CD14-positive monocyte (primary cell): ENCODE measurements at regions not wholly inside any gene's neighbourhood (a gene's known extent, or its start where the extent isn't known, plus 50 kb on each side); places are given as distances from the start of the nearest gene placed in this dataset.
"Not testable (repeated sequence)": the region's sequence is repeated elsewhere in the genome, so short reads cannot be mapped to it uniquely, and the experiment has no call there.

ENCODE experiments used
- DNase-seq, 3 donors: peaks; one replicate each; pipeline ENCODE4 v3.0.0-alpha.2; 2011 to 2022
- H2AFZ ChIP-seq: 2 replicates; pipeline ENCODE4 v1.6.0; 2012; ENCODE audit warnings: mild to moderate bottlenecking, low read depth, low read length, inconsistent platforms; ENCODE audit not compliant: insufficient read depth, poor library complexity, severe bottlenecking
- H3K27ac ChIP-seq, 2 donors: 1 replicate in 1 of 2; 2 replicates in 1 of 2; pipeline ENCODE4 v1.5.1; 2012 to 2013; ENCODE audit warnings: low read length in 2 of 2, control low read depth in 1 of 2, inconsistent platforms in 1 of 2, low read depth in 1 of 2, mild to moderate bottlenecking in 1 of 2
- H3K27me3 ChIP-seq, 2 donors: one replicate each; pipeline versions ENCODE4 v1.6.0 to v1.6.1; 2011 to 2013; ENCODE audit warnings: low read length in 2 of 2; ENCODE audit not compliant: control insufficient read depth in 2 of 2, insufficient read depth in 2 of 2
- H3K36me3 ChIP-seq, 2 donors: replicated peaks in 1 of 2; 1 replicate in 1 of 2; 2 replicates in 1 of 2; pipeline versions ENCODE4 v1.5.1 to v1.6.1; 2012 to 2013; ENCODE audit warnings: low read length in 2 of 2, control low read depth in 1 of 2, inconsistent platforms in 1 of 2, mild to moderate bottlenecking in 1 of 2; ENCODE audit not compliant: insufficient read depth in 2 of 2, control insufficient read depth in 1 of 2
- H3K4me1 ChIP-seq, 2 donors: 1 replicate in 1 of 2; 2 replicates in 1 of 2; pipeline versions ENCODE4 v1.5.1 to v1.6.1; 2012 to 2013; ENCODE audit warnings: low read length in 2 of 2, control low read depth in 1 of 2, inconsistent platforms in 1 of 2, mild to moderate bottlenecking in 1 of 2, moderate library complexity in 1 of 2; ENCODE audit not compliant: insufficient read depth in 2 of 2, control insufficient read depth in 1 of 2
- H3K4me2 ChIP-seq: replicated peaks from 2 replicates; pipeline ENCODE3; 2012; ENCODE audit warnings: low read length, moderate library complexity, mild to moderate bottlenecking; ENCODE audit not compliant: poor library complexity, severe bottlenecking; ENCODE audit errors: extremely low read depth
- H3K4me3 ChIP-seq, 3 experiments: fragments of 200-600 bp in 1 of 3; sonication (generic) in 1 of 3; replicated peaks in 1 of 3; 1 replicate in 2 of 3; 2 replicates in 1 of 3; pipeline ENCODE4 v1.5.1; 2011 to 2013; ENCODE audit warnings: low read length in 3 of 3, mild to moderate bottlenecking in 3 of 3, control low read depth in 2 of 3, low read depth in 2 of 3, inconsistent platforms in 1 of 3, moderate library complexity in 1 of 3
- H3K79me2 ChIP-seq: 2 replicates; pipeline ENCODE4 v1.6.0; 2012; ENCODE audit warnings: mild to moderate bottlenecking, control low read depth, inconsistent platforms, low read length, moderate library complexity; ENCODE audit not compliant: insufficient read depth
- H3K9ac ChIP-seq: 2 replicates; pipeline ENCODE4 v1.6.0; 2017; ENCODE audit warnings: low read length, mild to moderate bottlenecking; ENCODE audit not compliant: insufficient read depth, poor library complexity, severe bottlenecking
- H3K9me3 ChIP-seq, 2 donors: replicated peaks in 1 of 2; 1 replicate in 1 of 2; 2 replicates in 1 of 2; pipeline versions ENCODE4 v1.5.1 to v1.6.1; 2012 to 2013; ENCODE audit warnings: low read length in 2 of 2, control low read depth in 1 of 2; ENCODE audit not compliant: control insufficient read depth in 1 of 2, insufficient read depth in 1 of 2
- H4K20me1 ChIP-seq: 2 replicates; pipeline ENCODE4 v1.6.0; 2012; ENCODE audit warnings: mild to moderate bottlenecking, low read length, control low read depth, moderate library complexity; ENCODE audit not compliant: insufficient read depth
- H3K27ac Mint-ChIP-seq, 7 donors: one replicate each; pipeline ENCODE4 v1.8.0; 2020; ENCODE audit warnings: mild to moderate bottlenecking in 7 of 7, mixed read lengths in 7 of 7, moderate library complexity in 6 of 7, inconsistent platforms in 2 of 7
- H3K27me3 Mint-ChIP-seq, 3 donors: one replicate each; pipeline ENCODE4 v1.8.0; 2021 to 2022; ENCODE audit warnings: low read depth in 3 of 3, mild to moderate bottlenecking in 3 of 3, mixed read lengths in 3 of 3, moderate library complexity in 3 of 3, inconsistent platforms in 1 of 3
- H3K36me3 Mint-ChIP-seq, 2 donors: one replicate each; pipeline ENCODE4 v1.8.0; 2020; ENCODE audit warnings: mixed read lengths in 2 of 2, inconsistent platforms in 1 of 2, mild to moderate bottlenecking in 1 of 2
- H3K4me1 Mint-ChIP-seq: one replicate; pipeline ENCODE4 v1.8.0; 2020; ENCODE audit warnings: mild to moderate bottlenecking, mixed read lengths
- H3K4me3 Mint-ChIP-seq, 2 donors: one replicate each; pipeline ENCODE4 v1.8.0; 2020; ENCODE audit warnings: mild to moderate bottlenecking in 2 of 2, mixed read lengths in 2 of 2, moderate library complexity in 1 of 2
- H3K9me3 Mint-ChIP-seq, 7 donors: one replicate each; pipeline ENCODE4 v1.8.0; 2020 to 2022; ENCODE audit warnings: mixed read lengths in 7 of 7, mild to moderate bottlenecking in 6 of 7, moderate library complexity in 6 of 7, inconsistent platforms in 2 of 7
- WGBS: methylation state at CpG from one replicate; pipeline ENCODE4 v1.1.5; 2013; ENCODE audit warnings: missing lambda C conversion rate; ENCODE audit not compliant: insufficient coverage; 5-methylcytosine and 5-hydroxymethylcytosine counted together
- intact Hi-C, 2 donors: fragments of 100-400 bp; cut with micrococcal nuclease; formaldehyde crosslinking; loops; one replicate each; pipeline versions ENCODE4 v1.15.0 to v1.15.1; 2023
- TF ChIP-seq, protein P1 (sequence below): fragments of 200-600 bp; IDR thresholded peaks from one replicate; pipeline ENCODE4 v1.8.0; 2022; ENCODE audit warnings: antibody characterized with exemption, mild to moderate bottlenecking

DNA sequence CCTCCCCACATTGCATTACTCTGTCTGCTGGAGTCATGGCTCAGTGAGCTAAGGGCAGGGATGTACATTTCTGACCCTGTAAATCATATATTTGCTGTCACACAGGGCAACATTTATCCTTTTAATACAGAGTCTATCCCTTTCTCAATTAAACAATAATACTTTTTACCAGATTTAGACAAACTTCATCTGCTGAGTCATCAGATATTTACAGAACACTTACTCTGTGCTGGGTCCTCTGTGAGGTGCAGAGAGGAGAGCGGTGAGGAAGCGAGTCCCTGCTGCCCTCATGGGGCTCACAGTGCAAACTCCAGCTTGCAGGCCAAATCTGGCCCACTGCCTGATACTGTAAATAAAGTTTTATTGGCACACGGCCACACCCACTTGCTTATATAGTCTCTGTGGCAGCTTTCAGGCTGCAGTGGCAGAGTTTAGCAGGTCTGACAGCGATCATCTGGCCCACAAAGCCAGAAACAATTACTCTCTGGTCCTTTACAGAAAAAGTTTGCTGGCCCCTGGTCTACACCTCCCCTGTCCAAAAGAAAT, 144.5 kb downstream of the CDH26 start:
- no peak for DNase-seq
- peaks cover 69 to 83% of the 10 kb centered on the region in 2 donors for H3K4me1 ChIP-seq
- no peaks in the 10 kb centered on the region for H3K79me2 ChIP-seq
- intact Hi-C loops: loop anchor here in 1 of 2 donors (5.0 kb wide), 1 partner anchor 35 kb away; no protein-coding TSS in a partner anchor
- H3K9ac ChIP-seq: no peak overlapping the region
- Mint-ChIP-seq H3K27me3 (peaks cover 0 to 1% (median 0%) of the 10 kb centered on the region in 3 donors), H3K27ac (peak overlapping the region in 5 of 7 donors; percentile 59 to 93 (median 75)), H3K9me3 (peaks cover 0 to 3% (median 2%) of the 10 kb centered on the region in 7 donors), H3K4me1 (peaks cover 80% of the 10 kb centered on the region), H3K36me3 (peaks cover 0 to 6% of the 10 kb centered on the region in 2 donors), H3K4me3 (no peak overlapping the region)
- no peak overlapping the region for H3K4me3 ChIP-seq
- H3K27me3 ChIP-seq: no peaks in the 10 kb centered on the region
- no peak overlapping the region for H3K4me2 ChIP-seq
- H3K36me3 ChIP-seq: no peaks in the 10 kb centered on the region
- TF ChIP-seq, protein P1, sequence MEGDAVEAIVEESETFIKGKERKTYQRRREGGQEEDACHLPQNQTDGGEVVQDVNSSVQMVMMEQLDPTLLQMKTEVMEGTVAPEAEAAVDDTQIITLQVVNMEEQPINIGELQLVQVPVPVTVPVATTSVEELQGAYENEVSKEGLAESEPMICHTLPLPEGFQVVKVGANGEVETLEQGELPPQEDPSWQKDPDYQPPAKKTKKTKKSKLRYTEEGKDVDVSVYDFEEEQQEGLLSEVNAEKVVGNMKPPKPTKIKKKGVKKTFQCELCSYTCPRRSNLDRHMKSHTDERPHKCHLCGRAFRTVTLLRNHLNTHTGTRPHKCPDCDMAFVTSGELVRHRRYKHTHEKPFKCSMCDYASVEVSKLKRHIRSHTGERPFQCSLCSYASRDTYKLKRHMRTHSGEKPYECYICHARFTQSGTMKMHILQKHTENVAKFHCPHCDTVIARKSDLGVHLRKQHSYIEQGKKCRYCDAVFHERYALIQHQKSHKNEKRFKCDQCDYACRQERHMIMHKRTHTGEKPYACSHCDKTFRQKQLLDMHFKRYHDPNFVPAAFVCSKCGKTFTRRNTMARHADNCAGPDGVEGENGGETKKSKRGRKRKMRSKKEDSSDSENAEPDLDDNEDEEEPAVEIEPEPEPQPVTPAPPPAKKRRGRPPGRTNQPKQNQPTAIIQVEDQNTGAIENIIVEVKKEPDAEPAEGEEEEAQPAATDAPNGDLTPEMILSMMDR: no peak
- no peaks in the 10 kb centered on the region for H4K20me1 ChIP-seq
- peak overlapping the region in 1 of 2 donors; percentile 83 for H3K27ac ChIP-seq
- H2AFZ ChIP-seq: no peak overlapping the region
- WGBS: 78% methylated on average over 3 of the region's 4 CpGs
- H3K9me3 ChIP-seq: no peaks in the 10 kb centered on the region

DNA sequence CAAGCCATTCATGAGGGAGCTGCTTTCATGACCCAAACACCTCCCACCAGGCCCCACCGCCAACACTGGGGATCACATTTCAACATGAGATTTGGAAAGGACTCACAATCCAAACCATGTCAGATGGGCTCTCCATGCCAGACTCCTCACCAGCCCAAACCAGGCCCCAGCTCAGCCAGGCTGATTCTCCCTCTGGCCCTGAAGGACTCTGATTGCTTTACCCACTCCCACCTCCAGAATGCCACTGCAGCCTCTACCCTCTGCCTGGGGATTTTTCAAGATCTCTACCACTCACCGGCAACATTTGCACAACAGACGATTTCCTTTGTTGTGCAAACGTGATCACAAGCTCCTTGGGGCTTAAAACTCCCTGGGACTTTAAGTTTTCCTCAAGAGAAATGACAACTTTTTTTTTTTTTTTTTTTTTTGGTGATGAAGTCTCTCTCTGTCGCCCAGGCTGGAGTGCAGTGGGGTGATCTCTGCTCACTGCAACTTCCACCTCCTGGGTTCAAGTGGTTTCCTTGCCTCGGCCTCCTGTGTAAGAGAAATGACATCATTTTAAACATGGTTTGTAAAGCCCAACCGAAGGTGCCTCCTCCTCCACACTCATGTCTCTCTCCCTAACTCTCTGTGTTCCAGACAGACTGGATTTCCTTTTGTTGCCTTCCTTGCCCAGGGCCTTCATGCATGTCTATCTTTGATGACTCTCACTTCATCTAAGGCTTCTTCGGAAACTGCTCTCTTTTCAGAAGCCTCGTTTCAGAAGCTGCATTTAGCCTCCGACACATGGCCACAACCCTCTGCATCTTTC, 147.0 kb downstream of the CDH26 start:
- Mint-ChIP-seq H3K4me1 (peaks cover 70% of the 10 kb centered on the region), H3K27ac (peak overlapping the region; percentile 56 to 85 (median 76)), H3K27me3 (peaks cover 0 to 1% (median 0%) of the 10 kb centered on the region in 3 donors), H3K36me3 (peaks cover 0 to 6% of the 10 kb centered on the region in 2 donors), H3K9me3 (peaks cover 0 to 3% (median 0%) of the 10 kb centered on the region in 7 donors), H3K4me3 (peak overlapping the region in 1 of 2 donors; percentile 73)
- H2AFZ ChIP-seq: no peak overlapping the region
- no peaks in the 10 kb centered on the region for H3K9me3 ChIP-seq
- H3K27me3 ChIP-seq: no peaks in the 10 kb centered on the region
- H3K4me1 ChIP-seq: peaks cover 59 to 74% of the 10 kb centered on the region in 2 donors
- TF ChIP-seq, protein P1: no peak
- no peak overlapping the region for H3K4me3 ChIP-seq
- H3K9ac ChIP-seq: no peak overlapping the region
- H3K27ac ChIP-seq: peak overlapping the region; percentile 12 to 39
- intact Hi-C loops: loop anchor here in 1 of 2 donors (5.0 kb wide), 1 partner anchor 32 kb away; no protein-coding TSS in a partner anchor
- H3K79me2 ChIP-seq: no peaks in the 10 kb centered on the region
- H3K36me3 ChIP-seq: no peaks in the 10 kb centered on the region
- peak in 2 of 3 donors; percentile 33 to 70 for DNase-seq
- no peaks in the 10 kb centered on the region for H4K20me1 ChIP-seq
- 55% methylated on average over 7 of the region's 10 CpGs for WGBS
- no peak overlapping the region for H3K4me2 ChIP-seq

DNA sequence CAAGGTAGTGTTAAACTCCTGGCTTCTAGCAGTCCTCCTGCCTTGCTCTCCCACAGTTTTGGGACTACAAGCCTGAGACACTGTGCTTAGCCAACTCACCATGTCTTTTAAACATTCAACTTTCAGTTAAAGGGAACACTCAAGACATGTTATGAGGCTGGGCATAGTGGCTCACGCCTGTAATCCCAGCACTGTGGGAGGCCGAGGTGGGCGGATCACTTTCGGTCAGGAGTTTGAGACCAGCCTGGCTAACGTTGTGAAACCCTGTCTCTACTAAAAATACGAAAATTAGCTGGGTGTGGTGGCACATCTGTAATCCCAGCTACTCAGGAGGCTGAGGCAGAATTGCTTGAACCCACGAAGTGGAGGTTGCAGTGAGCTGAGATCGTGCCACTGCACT, 148.0 kb downstream of the CDH26 start:
- H3K4me2 ChIP-seq, DNase-seq, H3K79me2 ChIP-seq, H3K27me3 ChIP-seq, H4K20me1 ChIP-seq, H3K36me3 Mint-ChIP-seq, H3K4me3 ChIP-seq, H3K9me3 ChIP-seq, intact Hi-C loops, H3K36me3 ChIP-seq, H2AFZ ChIP-seq, H3K9me3 Mint-ChIP-seq, H3K27me3 Mint-ChIP-seq, H3K9ac ChIP-seq, H3K4me3 Mint-ChIP-seq: not testable (repeated sequence)
- H3K4me1 Mint-ChIP-seq: peaks cover 66% of the 10 kb centered on the region
- H3K27ac Mint-ChIP-seq: peak overlapping the region in 6 of 7 donors; percentile 13 to 83 (median 72)
- H3K27ac ChIP-seq: peak overlapping the region in 1 of 2 donors; percentile 39
- 38% methylated on average over 4 of the region's 8 CpGs for WGBS
- peaks cover 53 to 69% of the 10 kb centered on the region in 2 donors for H3K4me1 ChIP-seq
